ENCODE measurements at regions not wholly inside any gene's neighbourhood (a gene's known extent, or its start where the extent isn't known, plus 50 kb on each side); places are given as distances from the start of the nearest gene placed in this dataset.

GRCh38 chr20:63115651-63116411, 100.1 kb downstream of the YTHDF1 start:
- DNase-seq (ENCODE audit: low read depth) = no peak

GRCh38 chr20:63114693-63115311, 101.1 kb downstream of the YTHDF1 start:
- DNase-seq (ENCODE audit: low read depth) = no peak

GRCh38 chr20:63114006-63114692, 101.8 kb downstream of the YTHDF1 start:
- DNase-seq (ENCODE audit: low read depth) = no peak

DNA sequence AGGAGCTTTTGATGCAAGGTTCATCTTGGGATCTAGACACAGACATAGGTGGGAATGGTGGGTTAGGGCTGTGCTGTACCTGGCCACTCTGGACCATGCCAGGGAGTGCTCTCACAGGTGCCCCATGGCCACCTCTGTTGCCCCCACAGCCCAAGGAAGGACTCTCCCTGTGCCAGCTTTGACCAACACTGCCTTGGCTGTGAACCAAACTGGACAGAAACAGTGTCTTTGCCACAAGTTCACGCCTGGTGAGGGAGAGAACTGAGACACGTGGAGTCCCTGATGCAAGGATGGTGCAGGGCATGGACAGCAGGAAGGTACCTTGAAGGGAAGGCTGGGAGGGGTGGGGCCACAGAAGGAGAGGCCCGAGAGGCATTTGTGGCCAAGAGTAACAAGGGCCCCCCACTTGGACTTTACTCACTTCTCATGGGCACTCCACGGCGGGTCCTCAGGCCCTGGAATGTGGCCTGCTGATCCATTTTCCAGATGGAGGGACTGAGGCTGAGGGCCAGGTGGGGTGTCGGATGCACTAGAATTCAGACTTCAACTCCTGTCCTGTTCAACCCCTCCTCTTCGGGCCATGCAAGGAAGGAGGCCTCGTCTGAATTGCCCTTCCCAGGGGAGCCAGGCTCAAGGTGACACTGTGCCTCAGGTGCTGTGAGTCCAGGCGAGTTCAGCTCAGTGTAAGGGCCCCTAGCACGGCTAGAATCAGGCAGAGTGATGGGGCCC, 103.3 kb downstream of the YTHDF1 start:
- DNase-seq (ENCODE audit: low read depth) = no peak

DNA sequence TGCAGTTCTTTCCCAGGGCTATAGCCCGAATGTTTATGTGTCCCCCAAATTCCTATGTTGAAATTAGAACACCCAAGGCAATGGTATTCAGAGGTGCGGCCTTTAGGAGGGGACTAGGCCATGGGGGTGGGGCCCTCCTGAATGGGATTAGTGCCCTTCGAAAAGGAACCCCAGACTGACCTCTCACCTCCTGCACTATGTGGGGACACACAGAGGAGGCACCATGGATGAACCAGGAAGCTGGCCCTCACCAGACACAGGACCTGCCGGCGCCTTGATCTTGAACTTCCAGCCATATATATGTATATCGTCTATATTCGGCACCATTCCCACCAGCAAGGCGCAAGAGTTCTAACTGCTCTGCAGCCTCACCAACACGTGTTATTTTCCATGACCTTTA, 101.5 kb upstream of the BHLHE23 start:
- DNase-seq (ENCODE audit: low read depth) = no peak

- no peak for DNase-seq (ENCODE audit: low read depth)
These were observed 100.9 kb upstream of the BHLHE23 start for GRCh38 chr20:63107449-63108200.

DNA sequence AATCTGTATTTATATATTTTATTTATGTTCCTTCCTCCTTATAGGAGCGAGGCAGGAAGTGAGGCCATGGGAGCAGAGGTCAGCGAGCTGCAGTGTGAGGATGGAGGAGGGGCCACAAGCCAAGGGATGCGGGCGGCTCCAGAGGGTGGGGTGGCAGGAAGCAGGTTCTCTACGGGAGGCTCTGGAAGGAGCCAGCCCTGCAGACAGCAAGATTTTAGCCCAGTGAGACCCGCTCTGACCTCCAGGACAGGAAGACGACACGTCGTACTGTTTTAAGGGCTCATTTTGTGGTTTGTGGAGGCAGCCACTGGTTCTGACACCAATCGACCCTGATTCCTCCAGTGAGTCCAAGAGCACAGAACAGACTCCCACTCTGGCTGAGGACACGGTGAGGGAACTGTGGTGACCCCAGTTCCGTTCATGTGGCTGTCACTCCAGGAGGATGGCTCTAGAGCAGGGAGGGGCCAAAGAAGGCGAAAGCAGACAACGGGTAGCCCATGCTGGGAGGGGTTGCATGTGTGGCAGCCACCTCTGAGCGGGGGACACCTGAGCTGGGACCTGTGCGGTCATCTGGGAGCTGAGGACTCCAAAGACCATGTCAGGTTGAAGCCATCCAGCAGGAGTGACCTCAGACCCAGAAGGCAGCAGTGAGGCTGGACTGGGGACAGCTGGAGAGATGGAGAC, 100.1 kb upstream of the BHLHE23 start:
- no peak for DNase-seq (ENCODE audit: low read depth)

GRCh38 chr20:63106108-63106764, 99.5 kb upstream of the BHLHE23 start:
- no peak for DNase-seq (ENCODE audit: low read depth)

- no peak for DNase-seq (ENCODE audit: low read depth)
These were observed 98.7 kb upstream of the BHLHE23 start for GRCh38 chr20:63105211-63106107.

DNA sequence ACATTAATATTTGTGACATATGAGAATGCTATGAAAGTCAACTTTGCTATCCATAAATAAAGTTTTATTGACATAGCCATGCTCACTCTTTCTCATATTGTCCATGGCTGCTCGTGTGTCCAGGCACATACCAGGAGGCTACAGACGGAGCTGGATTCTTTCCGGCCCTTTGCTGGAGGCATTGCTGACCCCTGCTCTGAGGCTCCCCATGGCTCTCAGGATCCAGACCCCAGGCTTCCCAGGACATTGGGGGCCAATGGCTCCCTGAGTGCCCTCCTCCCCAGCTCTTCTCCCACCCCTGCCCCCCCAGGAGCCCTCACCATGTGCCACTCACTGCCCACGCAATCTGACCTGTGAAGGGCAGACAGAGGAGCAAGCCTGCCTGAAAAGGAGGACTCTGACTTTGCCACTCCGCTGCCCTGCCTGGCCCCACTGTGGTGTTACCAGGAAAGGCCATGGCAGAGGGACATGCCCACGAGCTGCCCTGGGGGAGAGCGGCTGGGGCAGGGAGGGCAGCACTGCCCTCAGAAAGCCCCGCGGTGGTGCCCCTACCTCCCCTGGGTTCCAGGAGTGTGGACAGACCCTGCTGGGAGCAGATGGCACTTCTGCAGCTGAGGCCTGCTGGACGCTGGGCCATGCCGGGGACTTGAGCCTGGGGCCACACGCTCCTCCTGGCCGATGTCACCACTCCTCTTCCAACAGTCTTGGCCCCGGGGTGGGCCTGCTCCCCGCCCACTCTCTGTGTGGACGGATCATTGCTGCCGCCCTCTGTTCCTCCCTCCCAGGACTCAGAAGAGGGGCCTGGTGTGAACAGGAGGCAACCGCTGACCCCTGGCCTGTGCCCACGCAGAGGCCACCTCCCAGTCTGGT, 97.8 kb upstream of the BHLHE23 start:
- no peak for DNase-seq (ENCODE audit: low read depth)

- DNase-seq (ENCODE audit: low read depth) = peak; percentile 21
These were observed 96.9 kb upstream of the BHLHE23 start for GRCh38 chr20:63103402-63104311.

- DNase-seq (ENCODE audit: low read depth) = peak; percentile 43
These were observed 96.1 kb upstream of the BHLHE23 start for GRCh38 chr20:63102721-63103375.

GRCh38 chr20:63101781-63102720, 95.3 kb upstream of the BHLHE23 start:
- DNase-seq (ENCODE audit: low read depth) = peak; percentile 42

DNA sequence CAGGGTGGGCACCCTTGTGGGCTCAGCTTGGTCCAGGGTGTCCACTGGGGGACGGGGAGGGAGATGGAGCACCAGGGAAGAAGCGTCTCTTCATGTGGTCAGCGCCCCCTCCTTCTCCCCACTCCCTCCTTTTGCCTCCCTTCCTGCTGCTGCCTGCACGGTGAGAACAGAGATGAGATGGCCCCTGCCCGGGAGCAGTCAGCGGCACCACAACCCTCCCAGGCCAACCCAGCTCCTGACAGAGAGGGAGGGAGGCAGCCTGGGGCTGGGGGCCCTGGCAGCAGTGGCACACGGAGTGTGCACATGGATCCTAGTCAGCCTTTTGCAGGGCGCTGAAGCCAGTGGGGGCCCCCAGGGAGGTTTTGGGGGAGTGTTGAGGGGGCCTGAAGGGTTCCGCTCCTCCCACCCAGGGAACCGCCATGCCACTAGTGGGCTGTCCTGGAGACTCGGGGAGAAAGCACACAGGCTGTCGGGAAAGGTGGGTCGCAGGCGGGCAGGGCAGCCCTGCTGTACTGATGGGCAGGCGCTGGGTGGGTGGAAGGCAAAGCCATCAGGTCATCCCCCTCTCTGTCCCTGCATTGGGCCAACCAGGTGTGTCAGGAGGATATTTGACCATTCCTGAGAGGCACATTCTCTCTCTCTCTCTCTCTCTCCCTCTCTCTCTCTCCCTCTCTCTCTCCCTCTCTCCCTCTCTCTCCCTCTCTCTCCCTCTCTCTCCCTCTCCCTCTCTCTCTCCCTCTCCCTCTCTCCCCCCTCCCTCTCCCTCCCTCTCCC, 94.3 kb upstream of the BHLHE23 start:
- DNase-seq (ENCODE audit: low read depth) = no peak

Measured in amniotic epithelial cell (primary cell).